ENCODE measurements at regions not wholly inside any gene's neighbourhood (a gene's known extent, or its start where the extent isn't known, plus 50 kb on each side); places are given as distances from the start of the nearest gene placed in this dataset.
"Not testable (repeated sequence)": the region's sequence is repeated elsewhere in the genome, so short reads cannot be mapped to it uniquely, and the experiment has no call there.

GRCh38 chr18:4789506-4789905 lies 334.4 kb upstream of the DLGAP1 start:
- DNase-seq (ENCODE audit: low spot score) = no peak
- H3K9me3 Mint-ChIP-seq = peaks cover 32% of the 10 kb centered on the region
- H3K27ac Mint-ChIP-seq = no peak overlapping the region
- no peaks in the 10 kb centered on the region for H3K36me3 Mint-ChIP-seq (ENCODE audit: low read depth)
- no peaks in the 10 kb centered on the region for H3K4me1 Mint-ChIP-seq (ENCODE audit: low read depth)
- intact Hi-C loops (cut with micrococcal nuclease) = no loop called here
- no peaks in the 10 kb centered on the region for H3K27me3 Mint-ChIP-seq (ENCODE audit: low read depth)
- no peak overlapping the region for H3K4me3 Mint-ChIP-seq (ENCODE audit: low read depth)

GRCh38 chr18:4781873-4782272 lies 326.8 kb upstream of the DLGAP1 start:
- H3K9me3 Mint-ChIP-seq = peaks cover 20% of the 10 kb centered on the region
- no peak overlapping the region for H3K27ac Mint-ChIP-seq
- no peak overlapping the region for H3K4me3 Mint-ChIP-seq (ENCODE audit: low read depth)
- no peaks in the 10 kb centered on the region for H3K36me3 Mint-ChIP-seq (ENCODE audit: low read depth)
- intact Hi-C loops (cut with micrococcal nuclease) = no loop called here
- no peak for DNase-seq (ENCODE audit: low spot score)
- no peaks in the 10 kb centered on the region for H3K27me3 Mint-ChIP-seq (ENCODE audit: low read depth)
- H3K4me1 Mint-ChIP-seq (ENCODE audit: low read depth) = no peaks in the 10 kb centered on the region

GRCh38 chr18:4765401-4765800 lies 310.3 kb upstream of the DLGAP1 start:
- Mint-ChIP-seq H3K27ac (no peak overlapping the region), H3K36me3 (ENCODE audit: low read depth) (no peaks in the 10 kb centered on the region), H3K9me3 (peaks cover 42% of the 10 kb centered on the region), H3K4me3 (ENCODE audit: low read depth) (no peak overlapping the region), H3K4me1 (ENCODE audit: low read depth) (no peaks in the 10 kb centered on the region), H3K27me3 (ENCODE audit: low read depth) (no peaks in the 10 kb centered on the region)
- no peak for DNase-seq (ENCODE audit: low spot score)
- intact Hi-C loops (cut with micrococcal nuclease) = no loop called here

DNA sequence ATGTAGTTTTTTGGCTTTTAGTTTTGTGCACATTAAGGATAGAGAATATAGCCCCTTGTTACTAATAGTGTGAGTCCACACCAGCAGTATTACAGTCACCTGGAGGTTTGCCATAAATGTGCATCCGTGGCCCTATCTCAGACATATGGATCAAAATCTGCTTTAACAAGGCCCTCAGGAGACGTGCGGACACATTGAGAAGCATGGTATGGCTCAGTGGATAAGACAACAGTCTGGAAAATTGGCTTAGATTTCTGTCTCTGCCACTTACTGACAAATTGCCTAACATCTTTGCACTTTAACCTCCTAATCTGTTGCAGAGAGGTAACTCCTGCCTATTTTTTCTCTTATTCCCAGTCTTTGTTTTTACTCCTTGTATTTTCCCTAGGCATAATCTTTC lies 307.2 kb upstream of the DLGAP1 start:
- Mint-ChIP-seq H3K27ac (no peak overlapping the region), H3K4me3 (ENCODE audit: low read depth) (no peak overlapping the region), H3K36me3 (ENCODE audit: low read depth) (no peaks in the 10 kb centered on the region), H3K9me3 (peaks cover 30% of the 10 kb centered on the region), H3K27me3 (ENCODE audit: low read depth) (no peaks in the 10 kb centered on the region), H3K4me1 (ENCODE audit: low read depth) (no peaks in the 10 kb centered on the region)
- intact Hi-C loops (cut with micrococcal nuclease) = no loop called here
- no peak for DNase-seq (ENCODE audit: low spot score)

- Mint-ChIP-seq H3K4me1 (ENCODE audit: low read depth) (no peaks in the 10 kb centered on the region), H3K36me3 (ENCODE audit: low read depth) (no peaks in the 10 kb centered on the region), H3K4me3 (ENCODE audit: low read depth) (no peak overlapping the region), H3K9me3 (peaks cover 20% of the 10 kb centered on the region), H3K27me3 (ENCODE audit: low read depth) (no peaks in the 10 kb centered on the region), H3K27ac (no peak overlapping the region)
- intact Hi-C loops (cut with micrococcal nuclease) = no loop called here
- DNase-seq (ENCODE audit: low spot score) = no peak
These were observed 303.9 kb upstream of the DLGAP1 start for GRCh38 chr18:4758980-4759379.

- no peaks in the 10 kb centered on the region for H3K27me3 Mint-ChIP-seq (ENCODE audit: low read depth)
- no peaks in the 10 kb centered on the region for H3K36me3 Mint-ChIP-seq (ENCODE audit: low read depth)
- peaks cover 28% of the 10 kb centered on the region for H3K9me3 Mint-ChIP-seq
- H3K27ac Mint-ChIP-seq = no peak overlapping the region
- H3K4me1 Mint-ChIP-seq (ENCODE audit: low read depth) = no peaks in the 10 kb centered on the region
- DNase-seq (ENCODE audit: low spot score) = no peak
- no peak overlapping the region for H3K4me3 Mint-ChIP-seq (ENCODE audit: low read depth)
- intact Hi-C loops (cut with micrococcal nuclease) = no loop called here
These were observed 300.7 kb upstream of the DLGAP1 start for GRCh38 chr18:4755848-4756247.

DNA sequence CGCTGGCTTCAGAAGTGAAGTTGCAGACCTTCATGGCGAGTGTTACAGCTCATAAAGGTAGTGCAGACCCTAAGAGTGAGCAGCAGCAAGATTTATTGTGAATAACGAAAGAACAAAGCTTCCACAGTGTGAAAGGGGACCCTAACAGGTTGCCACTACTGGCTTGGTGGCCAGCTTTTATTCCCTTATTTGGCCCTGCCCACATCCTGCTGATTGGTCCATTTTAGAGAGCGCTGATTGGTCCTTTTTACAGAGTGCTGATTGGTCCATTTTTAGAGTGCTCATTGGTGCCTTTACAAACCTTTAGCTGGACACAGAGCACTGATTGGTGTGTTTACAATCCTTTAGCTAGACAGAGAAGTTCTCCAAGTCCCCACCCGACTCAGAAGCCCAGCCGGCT lies 298.0 kb upstream of the DLGAP1 start:
- H3K27me3 Mint-ChIP-seq (ENCODE audit: low read depth); DNase-seq (ENCODE audit: low spot score); H3K36me3 Mint-ChIP-seq (ENCODE audit: low read depth); H3K4me1 Mint-ChIP-seq (ENCODE audit: low read depth); H3K27ac Mint-ChIP-seq; intact Hi-C loops (cut with micrococcal nuclease); H3K4me3 Mint-ChIP-seq (ENCODE audit: low read depth): not testable (repeated sequence)
- H3K9me3 Mint-ChIP-seq = peaks cover 26% of the 10 kb centered on the region

- Mint-ChIP-seq H3K9me3 (peaks cover 36% of the 10 kb centered on the region), H3K27ac (no peak overlapping the region), H3K4me3 (ENCODE audit: low read depth) (no peak overlapping the region), H3K27me3 (ENCODE audit: low read depth) (no peaks in the 10 kb centered on the region), H3K4me1 (ENCODE audit: low read depth) (no peaks in the 10 kb centered on the region), H3K36me3 (ENCODE audit: low read depth) (no peaks in the 10 kb centered on the region)
- DNase-seq (ENCODE audit: low spot score) = no peak
- intact Hi-C loops (cut with micrococcal nuclease) = no loop called here
These were observed 296.4 kb upstream of the DLGAP1 start for GRCh38 chr18:4751523-4751922.

DNA sequence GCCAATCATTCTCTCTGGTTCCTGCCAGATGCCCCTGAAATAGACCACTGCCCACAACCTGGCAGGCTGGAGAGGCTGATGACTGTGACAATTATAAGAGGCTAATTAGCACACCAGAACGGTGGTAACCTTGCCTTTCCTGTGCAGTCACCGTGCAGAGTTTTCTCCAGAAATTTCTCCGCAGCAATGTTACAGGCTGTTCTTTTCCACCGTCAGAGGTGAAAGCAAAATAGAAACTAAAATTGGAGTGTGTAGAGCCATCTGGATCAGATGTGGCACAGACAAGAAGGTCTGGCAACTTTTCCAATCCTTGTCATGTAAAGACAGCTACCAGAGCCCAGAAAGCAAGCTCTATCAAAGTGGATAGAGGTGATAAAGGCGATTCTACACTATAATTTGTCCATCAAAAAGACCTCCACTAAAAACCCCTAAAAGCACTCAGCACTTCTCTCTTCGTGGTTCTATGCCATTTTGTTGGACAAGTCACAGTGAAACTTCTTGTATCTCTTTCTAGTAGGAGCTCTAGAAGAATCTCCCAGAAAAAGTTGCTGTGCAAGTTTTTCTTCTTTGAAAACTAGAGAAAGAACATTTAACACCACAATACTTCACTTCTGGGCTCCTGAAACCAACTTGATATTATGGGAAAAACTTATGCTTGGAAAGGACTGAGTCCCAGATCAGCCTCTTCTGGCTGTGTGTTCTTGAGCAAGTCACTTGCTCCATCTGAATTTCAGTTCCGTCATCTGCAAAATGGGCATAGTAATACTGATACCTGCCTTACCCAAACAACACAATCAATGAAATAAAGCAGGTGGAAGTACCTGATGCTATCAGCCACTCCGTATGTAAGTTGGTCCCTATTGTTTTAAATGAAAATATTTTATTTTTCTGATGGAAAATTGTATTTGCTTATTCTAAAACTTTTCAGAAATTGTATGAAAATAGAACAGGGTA lies 295.6 kb upstream of the DLGAP1 start:
- Mint-ChIP-seq H3K36me3 (ENCODE audit: low read depth) (no peaks in the 10 kb centered on the region), H3K4me1 (ENCODE audit: low read depth) (no peaks in the 10 kb centered on the region), H3K9me3 (peaks cover 39% of the 10 kb centered on the region), H3K4me3 (ENCODE audit: low read depth) (no peak overlapping the region), H3K27me3 (ENCODE audit: low read depth) (no peaks in the 10 kb centered on the region), H3K27ac (no peak overlapping the region)
- intact Hi-C loops (cut with micrococcal nuclease) = no loop called here
- DNase-seq (ENCODE audit: low spot score) = no peak

DNA sequence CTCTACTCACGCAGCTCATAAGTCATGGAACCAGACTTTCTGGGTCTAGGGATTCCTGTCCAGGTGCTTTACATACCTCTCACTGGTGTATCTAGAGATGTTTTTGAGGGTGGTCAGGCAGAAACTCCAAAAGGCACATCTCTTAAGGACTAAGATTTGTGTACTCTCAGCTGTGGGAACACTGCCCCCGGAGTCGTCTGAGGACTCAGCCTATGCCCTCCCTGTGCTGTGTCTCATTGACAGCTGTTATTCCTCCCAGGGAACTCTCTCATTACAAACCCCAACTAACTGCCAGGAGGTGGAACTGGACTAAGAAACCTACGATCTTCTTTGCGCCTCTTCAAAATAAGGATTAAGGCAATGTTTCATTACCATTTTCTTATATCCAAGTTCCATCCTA lies 293.9 kb upstream of the DLGAP1 start:
- Mint-ChIP-seq H3K36me3 (ENCODE audit: low read depth) (no peaks in the 10 kb centered on the region), H3K4me1 (ENCODE audit: low read depth) (no peaks in the 10 kb centered on the region), H3K4me3 (ENCODE audit: low read depth) (no peak overlapping the region), H3K9me3 (peaks cover 38% of the 10 kb centered on the region), H3K27me3 (ENCODE audit: low read depth) (no peaks in the 10 kb centered on the region), H3K27ac (no peak overlapping the region)
- intact Hi-C loops (cut with micrococcal nuclease) = no loop called here
- no peak for DNase-seq (ENCODE audit: low spot score)

- H3K36me3 Mint-ChIP-seq (ENCODE audit: low read depth) = no peaks in the 10 kb centered on the region
- intact Hi-C loops (cut with micrococcal nuclease) = no loop called here
- no peak for DNase-seq (ENCODE audit: low spot score)
- H3K4me1 Mint-ChIP-seq (ENCODE audit: low read depth) = no peaks in the 10 kb centered on the region
- no peak overlapping the region for H3K27ac Mint-ChIP-seq
- H3K27me3 Mint-ChIP-seq (ENCODE audit: low read depth) = no peaks in the 10 kb centered on the region
- H3K4me3 Mint-ChIP-seq (ENCODE audit: low read depth) = no peak overlapping the region
- H3K9me3 Mint-ChIP-seq = peaks cover 65% of the 10 kb centered on the region
These were observed 279.8 kb upstream of the DLGAP1 start for GRCh38 chr18:4734903-4735302.

- intact Hi-C loops (cut with micrococcal nuclease) = no loop called here
- H3K4me1 Mint-ChIP-seq (ENCODE audit: low read depth) = no peaks in the 10 kb centered on the region
- no peaks in the 10 kb centered on the region for H3K36me3 Mint-ChIP-seq (ENCODE audit: low read depth)
- no peak for DNase-seq (ENCODE audit: low spot score)
- no peaks in the 10 kb centered on the region for H3K27me3 Mint-ChIP-seq (ENCODE audit: low read depth)
- H3K27ac Mint-ChIP-seq = no peak overlapping the region
- peaks cover 57% of the 10 kb centered on the region for H3K9me3 Mint-ChIP-seq
- H3K4me3 Mint-ChIP-seq (ENCODE audit: low read depth) = no peak overlapping the region
These were observed 278.9 kb upstream of the DLGAP1 start for GRCh38 chr18:4734021-4734420.

DNA sequence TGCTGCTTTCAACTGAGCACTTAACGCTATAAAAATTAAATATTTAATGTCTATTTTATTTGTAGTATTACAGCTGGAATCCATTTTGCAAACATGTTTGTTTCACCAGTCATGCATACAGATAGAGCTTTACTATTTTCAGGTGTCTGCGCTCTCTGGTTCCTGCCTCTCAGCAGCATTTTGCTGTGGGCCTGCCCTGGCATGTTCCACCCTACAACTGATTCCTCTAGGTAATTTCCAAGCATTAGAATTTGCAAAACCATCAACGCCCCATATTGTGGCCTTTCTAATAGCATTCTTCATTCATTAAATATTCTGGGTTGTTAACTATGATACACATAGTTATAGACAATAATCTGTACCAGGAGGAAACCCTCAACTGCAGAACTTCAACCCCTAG lies 266.4 kb upstream of the DLGAP1 start:
- Mint-ChIP-seq H3K36me3 (ENCODE audit: low read depth) (no peaks in the 10 kb centered on the region), H3K27ac (no peak overlapping the region), H3K27me3 (ENCODE audit: low read depth) (no peaks in the 10 kb centered on the region), H3K9me3 (peaks cover 28% of the 10 kb centered on the region), H3K4me3 (ENCODE audit: low read depth) (no peak overlapping the region), H3K4me1 (ENCODE audit: low read depth) (no peaks in the 10 kb centered on the region)
- intact Hi-C loops (cut with micrococcal nuclease) = no loop called here
- DNase-seq (ENCODE audit: low spot score) = no peak
